ENCODE measurements at regions not wholly inside any gene's neighbourhood (a gene's known extent, or its start where the extent isn't known, plus 50 kb on each side); places are given as distances from the start of the nearest gene placed in this dataset.

- TF ChIP-seq SUZ12 (IDR thresholded peaks at IDR 0.05) (no peak), ZNF384 (IDR thresholded peaks at IDR 0.05) (no peak), TARDBP (IDR thresholded peaks at IDR 0.05) (no peak), L3MBTL2 (conservative IDR thresholded peaks at IDR 0.05) (peak; percentile 84), FOXM1 (IDR thresholded peaks at IDR 0.05; ENCODE audit: borderline replicate concordance) (no peak), PKNOX1 (IDR thresholded peaks at IDR 0.05) (peak; percentile 85), SP1 (IDR thresholded peaks at IDR 0.05) (no peak), HDGF (IDR thresholded peaks at IDR 0.05; ENCODE audit: borderline replicate concordance) (no peak), FOXK2 (IDR thresholded peaks at IDR 0.05) (no peak)
These were observed 218.0 kb upstream of the SERP2 start for GRCh38 chr13:44155422-44156293.
